GM18867 (cell line): ENCODE measurements at regions not wholly inside any gene's neighbourhood (a gene's known extent, or its start where the extent isn't known, plus 50 kb on each side); places are given as distances from the start of the nearest gene placed in this dataset.
"Not testable (repeated sequence)": the region's sequence is repeated elsewhere in the genome, so short reads cannot be mapped to it uniquely, and the experiment has no call there.

Experiments
- ATAC-seq: cut with Tn5 transposase; IDR thresholded peaks from one replicate; pipeline ENCODE4 v1.9.1; 2021; ENCODE audit warnings: mild to moderate bottlenecking, moderate library complexity; ENCODE audit not compliant: unreplicated experiment

- no peak for ATAC-seq
Measured at GRCh38 chr2:104904889-104905288, 51.0 kb downstream of the POU3F3 start.

GRCh38 chr2:104909317-104909716, 55.4 kb downstream of the POU3F3 start:
- no peak for ATAC-seq

DNA sequence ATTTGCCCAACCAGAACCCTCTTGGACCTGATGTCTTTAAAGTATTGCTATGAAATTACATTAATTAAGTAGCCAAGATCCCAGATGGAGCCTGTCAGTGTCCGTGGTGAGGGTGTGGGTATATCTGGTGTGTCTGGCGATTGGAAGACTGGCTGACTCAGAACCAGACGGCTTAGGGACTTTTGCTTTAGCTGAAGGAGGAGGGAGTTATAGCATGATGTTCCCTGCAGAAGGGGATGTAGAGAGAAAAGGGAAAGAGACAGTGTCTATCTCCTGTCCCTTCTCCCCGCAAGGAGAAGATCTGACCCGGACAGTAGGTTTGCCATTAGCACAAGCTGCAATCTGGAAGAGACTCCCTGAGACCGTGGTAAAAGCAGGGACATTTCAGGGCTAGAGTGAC, 60.6 kb downstream of the POU3F3 start:
- ATAC-seq, result no peak

- no peak for ATAC-seq
Measured at GRCh38 chr2:104915107-104915793, 61.3 kb downstream of the POU3F3 start.

DNA sequence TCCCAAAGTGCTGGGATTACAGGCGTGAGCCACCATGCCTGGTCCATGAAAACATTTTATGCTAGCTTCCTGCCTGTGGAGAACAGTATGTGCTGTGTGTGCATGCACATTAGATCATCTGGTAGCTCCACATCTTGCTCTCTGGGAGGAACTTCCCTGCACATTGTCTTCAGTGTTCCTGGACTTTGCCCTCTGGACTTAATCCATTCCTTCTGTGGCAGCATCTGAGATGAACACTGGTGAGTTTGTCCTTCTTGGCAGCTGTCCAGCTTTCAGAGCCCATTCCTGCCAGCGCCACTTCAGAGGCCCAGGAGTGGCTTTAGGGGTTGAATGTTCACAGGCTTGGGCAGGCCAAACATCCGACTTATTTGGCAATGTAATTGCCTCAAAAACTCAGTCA, 65.2 kb downstream of the POU3F3 start:
- ATAC-seq, result no peak

DNA sequence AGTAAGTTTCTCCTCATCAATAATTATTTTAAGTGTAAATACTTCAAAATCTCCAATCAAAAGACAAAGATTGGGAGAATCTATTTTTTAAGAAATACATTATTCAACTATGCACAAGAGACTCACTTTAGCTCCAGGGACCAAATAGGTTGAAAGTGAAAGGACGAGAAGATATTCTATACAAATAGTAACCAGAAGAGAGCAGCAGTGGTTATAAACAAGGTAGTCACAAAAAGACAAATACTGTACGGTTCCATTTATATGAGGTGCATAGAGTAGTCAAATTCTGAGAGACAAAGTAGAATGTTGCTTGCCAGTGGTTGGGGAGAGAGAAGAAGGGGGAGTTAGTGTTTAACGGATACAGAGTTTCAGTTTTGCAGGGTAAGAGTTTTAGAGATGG, 69.8 kb downstream of the POU3F3 start:
- peak; percentile 65 for ATAC-seq

DNA sequence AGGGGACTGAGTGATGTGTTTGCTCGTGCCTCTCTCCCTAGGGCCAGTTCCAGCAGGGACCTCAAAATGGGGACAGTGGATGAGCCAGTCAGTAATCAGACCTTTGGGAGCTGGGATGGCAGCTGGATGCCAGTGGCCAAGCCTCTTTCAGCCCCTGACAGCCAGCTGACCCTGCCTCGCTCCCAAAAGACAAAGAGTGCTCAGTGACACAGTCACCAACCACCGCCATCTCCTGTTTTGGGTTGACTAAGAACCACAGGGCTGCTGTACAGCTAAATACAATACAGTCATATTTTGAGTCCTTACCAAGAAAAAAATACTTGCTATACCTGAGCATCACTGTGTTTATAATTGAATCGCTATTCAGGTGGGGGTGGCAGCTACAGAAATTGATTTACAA, 75.7 kb downstream of the POU3F3 start:
- ATAC-seq, result no peak

DNA sequence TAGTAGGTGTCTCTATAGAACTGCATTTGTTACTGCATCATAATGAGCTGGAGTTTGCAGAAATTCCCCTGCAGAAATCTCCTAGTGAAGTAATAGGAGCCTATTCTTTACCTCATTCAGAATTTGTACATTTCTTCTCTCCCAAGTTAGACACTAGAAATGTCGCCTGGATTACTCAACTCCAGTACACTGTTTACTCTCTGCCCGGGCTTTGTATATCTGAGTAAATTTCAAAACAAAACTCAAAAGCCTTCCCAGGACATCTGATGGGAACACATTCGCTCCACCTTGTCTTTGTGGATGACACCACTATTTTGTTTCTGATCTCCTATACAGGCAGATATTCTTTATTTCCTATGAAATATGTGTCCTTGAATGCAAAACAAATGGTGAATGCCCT, 76.8 kb downstream of the POU3F3 start:
- no peak for ATAC-seq

- no peak for ATAC-seq
Measured at GRCh38 chr2:104932243-104932642, 78.3 kb downstream of the POU3F3 start.

DNA sequence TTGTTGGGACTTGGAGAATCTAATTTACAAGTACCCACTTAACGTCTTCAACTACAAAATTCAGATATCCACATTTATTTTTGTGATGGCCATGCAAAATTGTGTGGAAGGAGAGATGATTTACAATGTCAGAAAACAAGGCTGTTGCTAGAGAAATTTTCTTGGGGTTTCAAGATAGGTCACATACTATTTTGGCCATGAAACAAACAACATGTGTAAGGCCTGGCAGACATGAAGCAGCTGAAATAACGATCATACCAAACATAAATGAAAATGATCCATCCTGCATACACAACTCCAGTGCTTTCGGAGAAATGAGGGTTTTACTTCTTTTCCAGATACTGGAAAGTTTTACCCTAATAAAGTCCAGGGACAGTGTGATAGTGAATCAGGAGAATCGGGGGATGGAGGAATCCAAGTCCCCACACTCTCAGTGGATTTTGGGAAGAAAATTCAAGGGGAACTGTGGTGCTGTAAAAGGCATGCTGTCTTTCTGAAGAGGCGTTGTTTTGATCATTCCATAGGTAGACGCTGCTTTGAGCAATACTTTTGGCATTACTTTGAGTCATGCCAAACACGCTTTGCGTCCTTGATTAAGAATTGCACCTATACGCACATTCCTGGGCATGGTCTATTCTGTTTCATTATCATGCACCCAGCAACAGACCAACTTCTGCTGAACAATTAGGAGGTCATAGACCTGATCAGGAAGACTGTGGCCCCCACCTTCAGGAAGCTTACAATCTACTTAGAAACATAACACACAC, 79.4 kb downstream of the POU3F3 start:
- ATAC-seq, result no peak

DNA sequence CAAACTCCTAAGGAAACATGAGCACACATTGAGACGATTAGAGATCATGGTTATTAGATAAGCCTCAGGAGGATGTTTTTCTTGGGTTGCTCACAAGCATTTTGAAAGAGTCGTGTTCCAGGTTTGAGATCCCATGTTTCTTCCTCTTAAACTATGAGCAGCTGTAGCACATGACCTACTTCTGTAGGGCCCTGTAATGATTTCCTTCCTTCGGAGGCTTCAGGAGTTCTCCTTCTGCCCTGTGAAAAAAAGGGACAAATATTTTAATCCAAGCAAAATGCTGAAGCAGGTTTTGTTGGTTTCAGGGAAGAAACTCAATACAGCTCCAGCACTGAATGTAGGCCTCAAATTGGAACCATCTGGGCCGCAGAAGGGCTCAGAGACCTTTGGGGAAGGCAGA, 82.6 kb downstream of the POU3F3 start:
- no peak for ATAC-seq

DNA sequence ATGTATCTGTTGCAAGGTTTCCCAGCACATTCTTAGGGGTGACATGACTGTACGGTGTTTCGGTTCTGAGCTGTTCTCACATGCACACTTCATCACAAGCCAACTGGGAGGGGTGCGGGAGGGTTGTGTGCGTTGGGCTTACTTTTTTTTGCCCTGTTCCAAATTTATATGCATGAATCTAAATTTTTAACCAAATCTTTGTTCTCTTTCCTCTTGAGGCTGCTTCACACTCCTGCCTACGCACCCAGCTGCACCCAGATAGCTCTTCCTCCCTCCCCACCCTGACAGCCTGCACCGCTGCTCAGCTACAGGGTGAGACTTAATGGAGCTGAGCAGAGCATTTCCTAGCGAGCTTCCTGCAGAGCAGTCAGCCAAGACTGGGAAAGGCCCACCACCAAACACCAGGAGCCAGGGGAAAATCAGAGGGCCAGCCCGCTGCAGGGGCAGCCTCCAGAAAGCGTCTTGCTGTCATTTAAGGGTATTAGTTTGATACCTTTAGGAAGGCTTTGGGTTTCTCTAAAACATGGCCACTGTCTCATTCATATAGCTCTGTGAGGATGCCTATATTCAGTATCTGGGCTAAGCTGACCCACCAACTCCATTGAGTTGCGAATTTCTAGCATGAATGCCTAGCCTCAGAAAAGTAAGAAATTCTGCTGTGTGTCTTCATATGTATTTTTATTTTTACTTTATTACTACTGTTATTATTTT, 84.5 kb downstream of the POU3F3 start:
- peak; percentile 89 for ATAC-seq

DNA sequence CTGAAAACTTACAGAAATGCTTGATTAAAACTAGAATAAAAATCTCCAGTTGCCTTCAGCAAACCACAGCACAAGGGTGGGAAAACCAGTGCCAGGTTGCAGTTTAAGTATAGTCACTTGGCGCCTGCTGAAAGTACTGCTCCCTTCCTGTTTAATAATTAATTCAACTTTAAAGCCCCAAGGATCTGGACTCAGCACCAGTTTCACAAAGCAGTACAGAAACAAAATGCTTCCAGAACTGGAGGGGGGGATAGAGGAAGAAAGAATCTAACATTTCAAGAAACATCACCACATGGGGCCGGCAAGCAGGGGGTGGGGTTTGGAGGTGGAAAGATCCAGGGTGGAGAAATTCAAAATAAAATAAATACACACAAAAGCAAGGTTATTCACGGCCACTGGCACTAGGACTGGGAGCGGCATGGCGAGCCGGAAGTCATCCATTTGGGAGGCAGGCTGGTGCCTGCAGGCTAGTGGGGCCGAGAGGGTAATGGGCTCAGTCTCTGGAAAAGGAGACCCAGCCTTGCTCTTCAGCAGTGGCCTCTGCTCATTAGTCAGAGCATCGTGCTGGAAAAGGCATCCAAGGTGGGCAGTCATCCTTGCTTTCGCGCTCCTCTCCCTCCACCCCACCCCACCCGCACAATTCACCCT, 85.8 kb downstream of the POU3F3 start:
- ATAC-seq, result no peak

- ATAC-seq, result no peak
Measured at GRCh38 chr2:104944495-104944894, 90.6 kb downstream of the POU3F3 start.

DNA sequence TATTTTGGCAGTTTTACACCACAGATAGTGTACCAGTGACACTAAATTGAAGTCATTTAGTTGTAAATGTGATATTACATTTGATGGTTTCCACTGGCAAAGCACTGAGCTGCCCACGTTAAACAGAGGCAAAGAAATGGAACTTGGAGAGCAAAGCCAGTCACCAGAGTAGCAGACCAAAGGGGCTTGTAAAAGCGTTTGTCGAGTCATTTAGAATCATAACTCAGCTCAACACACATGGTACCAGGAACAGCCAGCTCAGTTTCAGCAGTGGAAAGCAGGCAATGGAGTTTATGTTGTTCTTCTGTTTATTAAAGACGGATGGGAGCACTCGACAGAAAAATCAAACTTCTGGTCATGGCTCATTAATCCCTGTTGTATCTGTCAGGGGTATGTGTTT, 91.2 kb downstream of the POU3F3 start:
- ATAC-seq, result no peak

- no peak for ATAC-seq
Measured at GRCh38 chr2:104945866-104946265, 92.0 kb downstream of the POU3F3 start.

- not testable (repeated sequence) for ATAC-seq
Measured at GRCh38 chr2:104947456-104947855, 90.4 kb upstream of the MRPS9 start.

DNA sequence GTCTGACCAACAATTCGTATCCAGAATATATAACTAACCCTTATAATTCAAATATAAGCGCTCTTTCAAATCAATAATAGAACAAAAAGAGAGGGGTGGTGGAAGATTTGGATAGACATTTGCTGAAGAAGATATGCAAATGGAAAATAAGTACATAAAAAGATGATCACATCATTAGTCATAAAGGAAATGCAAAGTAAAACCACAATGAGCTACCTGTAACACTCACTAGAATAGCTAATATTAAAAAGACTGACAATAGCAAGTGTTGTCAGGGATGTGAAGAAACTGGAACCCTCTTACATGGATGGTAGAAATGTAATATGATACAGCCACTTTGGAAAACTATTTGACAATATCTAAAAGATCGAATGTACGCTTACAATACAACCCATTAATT, 84.9 kb upstream of the MRPS9 start:
- ATAC-seq, result no peak

- no peak for ATAC-seq
Measured at GRCh38 chr2:104965900-104966299, 72.0 kb upstream of the MRPS9 start.

DNA sequence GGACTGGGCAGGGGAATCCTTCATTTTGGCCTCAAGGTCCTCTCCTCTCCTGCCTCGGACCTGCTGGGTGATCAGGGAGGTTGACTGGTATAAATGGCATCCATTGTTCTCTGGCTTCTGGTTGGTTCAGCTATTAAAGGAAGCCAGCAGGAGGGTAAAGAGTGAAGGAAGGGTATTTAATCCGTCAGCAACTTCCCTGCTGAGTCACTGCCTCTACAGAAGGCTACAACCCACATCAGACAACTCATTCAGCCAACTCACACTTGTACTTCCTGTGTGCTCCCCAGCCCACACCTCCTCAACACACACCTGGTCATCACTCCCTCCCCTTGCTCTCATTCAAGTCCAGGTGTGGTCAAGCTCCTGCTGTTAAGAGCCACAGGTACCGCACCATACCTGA, 68.3 kb upstream of the MRPS9 start:
- ATAC-seq, result no peak

DNA sequence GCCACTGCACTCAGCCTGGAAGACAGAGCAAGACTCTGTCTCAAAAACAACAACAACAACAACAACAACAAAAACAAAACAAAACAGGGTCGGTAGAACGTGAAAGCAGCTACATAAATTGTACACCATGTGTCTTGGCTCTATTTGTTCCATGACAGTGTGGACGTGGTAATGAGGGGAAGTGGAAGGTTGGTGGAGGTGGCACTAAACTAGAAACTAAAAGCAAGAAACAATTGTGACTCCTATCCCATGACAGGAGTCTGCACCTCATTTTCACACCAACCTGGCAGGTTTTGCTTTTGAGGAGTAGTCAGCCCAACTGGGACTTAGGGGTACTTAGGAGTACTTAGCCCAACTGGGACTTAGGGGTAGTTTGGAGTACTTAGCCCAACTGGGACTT, 62.5 kb upstream of the MRPS9 start:
- no peak for ATAC-seq
